ENCODE measurements at regions not wholly inside any gene's neighbourhood (a gene's known extent, or its start where the extent isn't known, plus 50 kb on each side); places are given as distances from the start of the nearest gene placed in this dataset.

GRCh38 chr20:12293900-12294299, 376.2 kb downstream of the BTBD3 start:
- H3K4me3 ChIP-seq (ENCODE audit: low read depth, low read length), result no peak overlapping the region
- TF ChIP-seq, protein P1, sequence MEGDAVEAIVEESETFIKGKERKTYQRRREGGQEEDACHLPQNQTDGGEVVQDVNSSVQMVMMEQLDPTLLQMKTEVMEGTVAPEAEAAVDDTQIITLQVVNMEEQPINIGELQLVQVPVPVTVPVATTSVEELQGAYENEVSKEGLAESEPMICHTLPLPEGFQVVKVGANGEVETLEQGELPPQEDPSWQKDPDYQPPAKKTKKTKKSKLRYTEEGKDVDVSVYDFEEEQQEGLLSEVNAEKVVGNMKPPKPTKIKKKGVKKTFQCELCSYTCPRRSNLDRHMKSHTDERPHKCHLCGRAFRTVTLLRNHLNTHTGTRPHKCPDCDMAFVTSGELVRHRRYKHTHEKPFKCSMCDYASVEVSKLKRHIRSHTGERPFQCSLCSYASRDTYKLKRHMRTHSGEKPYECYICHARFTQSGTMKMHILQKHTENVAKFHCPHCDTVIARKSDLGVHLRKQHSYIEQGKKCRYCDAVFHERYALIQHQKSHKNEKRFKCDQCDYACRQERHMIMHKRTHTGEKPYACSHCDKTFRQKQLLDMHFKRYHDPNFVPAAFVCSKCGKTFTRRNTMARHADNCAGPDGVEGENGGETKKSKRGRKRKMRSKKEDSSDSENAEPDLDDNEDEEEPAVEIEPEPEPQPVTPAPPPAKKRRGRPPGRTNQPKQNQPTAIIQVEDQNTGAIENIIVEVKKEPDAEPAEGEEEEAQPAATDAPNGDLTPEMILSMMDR (IDR thresholded peaks at IDR 0.05; ENCODE audit: low read depth, low read length, missing control alignments), result no peak
- H3K27me3 ChIP-seq (replicated peaks), result no peaks in the 10 kb centered on the region
- in situ Hi-C loops (cut with HindIII; ENCODE audit: low pct_ligation_motif_present, low sequenced_read_pairs), result no loop called here
- H3K36me3 ChIP-seq (replicated peaks), result no peaks in the 10 kb centered on the region
- DNase-seq, result no peak
- no peak overlapping the region for H3K27ac ChIP-seq

DNA sequence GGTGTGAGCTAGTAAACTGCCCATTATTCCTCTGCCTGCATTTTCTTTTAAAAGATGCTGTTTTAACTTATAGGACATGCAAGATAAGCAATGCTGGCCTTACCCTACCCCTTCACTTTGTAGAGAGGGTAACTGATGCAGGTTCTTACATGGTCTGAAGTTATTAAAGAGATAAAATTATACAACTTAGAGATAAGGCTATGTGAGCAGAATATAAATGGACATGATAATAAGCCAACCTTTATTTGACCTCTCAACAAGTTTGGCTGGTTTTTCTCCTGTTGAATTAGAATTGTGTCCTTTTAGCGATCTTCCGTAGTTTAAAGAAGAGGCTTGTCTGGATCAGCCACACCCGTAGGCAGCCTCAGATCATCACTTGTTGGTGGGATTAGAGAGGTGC, 377.0 kb downstream of the BTBD3 start:
- H3K27me3 ChIP-seq (replicated peaks), result no peaks in the 10 kb centered on the region
- H3K27ac ChIP-seq, result no peak overlapping the region
- H3K36me3 ChIP-seq (replicated peaks), result no peaks in the 10 kb centered on the region
- H3K4me3 ChIP-seq (ENCODE audit: low read depth, low read length), result no peak overlapping the region
- DNase-seq, result no peak
- in situ Hi-C loops (cut with HindIII; ENCODE audit: low pct_ligation_motif_present, low sequenced_read_pairs), result no loop called here
- TF ChIP-seq, protein P1 (IDR thresholded peaks at IDR 0.05; ENCODE audit: low read depth, low read length, missing control alignments), result no peak

DNA sequence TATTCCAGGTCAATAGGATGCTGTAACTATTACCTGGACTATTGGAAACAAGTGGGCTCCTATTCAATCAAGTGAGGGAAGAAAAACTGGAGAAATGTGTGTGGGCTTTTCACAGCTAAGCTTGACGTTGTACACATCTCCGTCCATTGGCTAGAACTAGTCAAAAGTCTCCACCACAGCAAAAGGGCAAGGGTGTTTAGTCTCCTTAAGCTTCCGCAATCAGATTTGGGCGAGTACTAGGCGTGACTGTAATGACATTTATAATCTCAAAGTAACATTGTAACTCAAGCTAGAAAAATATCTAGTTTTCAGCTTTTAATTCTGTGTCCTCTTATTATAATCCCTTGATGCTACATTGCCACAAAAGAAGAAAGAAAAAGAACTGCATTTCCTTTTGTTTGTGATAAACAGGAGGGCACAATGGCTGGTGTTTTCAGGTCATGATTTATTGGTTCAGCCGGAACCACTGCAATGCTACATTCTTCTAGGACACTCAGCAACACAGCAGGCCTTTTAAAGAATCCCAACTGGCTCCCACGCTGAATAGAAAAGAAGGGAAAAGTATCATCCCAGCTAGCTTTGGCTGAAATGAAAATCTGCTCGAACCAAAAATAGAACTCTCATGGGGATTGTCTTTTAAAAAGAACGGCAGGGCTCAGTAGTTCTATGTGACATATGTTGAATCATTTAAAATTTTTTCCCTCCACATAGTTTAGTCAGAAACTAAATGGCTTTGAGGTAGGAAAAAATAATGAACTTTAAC, 387.7 kb downstream of the BTBD3 start:
- H3K27ac ChIP-seq, result no peak overlapping the region
- H3K4me3 ChIP-seq (ENCODE audit: low read depth, low read length), result no peak overlapping the region
- H3K27me3 ChIP-seq (replicated peaks), result no peaks in the 10 kb centered on the region
- TF ChIP-seq, protein P1 (IDR thresholded peaks at IDR 0.05; ENCODE audit: low read depth, low read length, missing control alignments), result no peak
- no peaks in the 10 kb centered on the region for H3K36me3 ChIP-seq (replicated peaks)
- no peak for DNase-seq
- in situ Hi-C loops (cut with HindIII; ENCODE audit: low pct_ligation_motif_present, low sequenced_read_pairs), result no loop called here

GRCh38 chr20:12306107-12306506, 388.4 kb downstream of the BTBD3 start:
- H3K27ac ChIP-seq, result no peak overlapping the region
- no peak for DNase-seq
- H3K27me3 ChIP-seq (replicated peaks), result no peaks in the 10 kb centered on the region
- in situ Hi-C loops (cut with HindIII; ENCODE audit: low pct_ligation_motif_present, low sequenced_read_pairs), result no loop called here
- H3K36me3 ChIP-seq (replicated peaks), result no peaks in the 10 kb centered on the region
- TF ChIP-seq, protein P1 (IDR thresholded peaks at IDR 0.05; ENCODE audit: low read depth, low read length, missing control alignments), result no peak
- no peak overlapping the region for H3K4me3 ChIP-seq (ENCODE audit: low read depth, low read length)

DNA sequence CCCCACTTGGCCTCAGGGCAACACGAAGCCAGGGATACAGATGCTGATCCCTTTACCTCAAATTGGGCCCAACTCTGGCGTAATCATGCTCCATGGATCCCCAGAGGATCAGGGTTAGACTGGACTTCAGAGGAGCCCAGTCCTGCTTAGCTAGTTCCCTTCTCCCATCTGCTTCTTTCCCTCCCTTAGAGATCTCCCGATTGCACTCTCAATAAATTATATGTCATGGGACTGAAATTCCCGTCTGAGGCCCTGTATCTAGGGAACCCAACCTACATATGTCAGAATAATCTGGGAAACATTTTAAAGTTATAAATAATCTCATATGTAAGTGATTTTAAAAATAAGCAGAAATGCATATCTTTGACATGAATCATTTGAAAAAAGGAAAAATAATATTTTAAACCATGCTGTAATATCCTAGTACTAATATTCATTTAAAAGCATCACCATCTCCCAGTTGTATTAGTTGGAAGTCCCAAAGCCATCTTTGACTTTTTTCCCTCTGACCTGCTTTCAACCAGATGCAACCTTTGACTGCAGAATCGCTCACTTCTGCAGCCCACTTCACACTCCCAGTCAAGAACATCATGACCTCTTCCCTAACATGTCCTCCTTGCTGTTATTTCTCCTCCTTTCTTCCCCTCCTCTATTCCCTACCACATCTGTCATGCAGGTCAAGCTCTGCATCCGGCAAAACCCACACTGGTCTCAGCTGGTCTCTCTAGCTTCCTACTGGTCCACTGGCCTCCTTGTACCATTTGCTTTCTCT, 393.6 kb downstream of the BTBD3 start:
- no peak for DNase-seq
- no peaks in the 10 kb centered on the region for H3K36me3 ChIP-seq (replicated peaks)
- no peak overlapping the region for H3K4me3 ChIP-seq (ENCODE audit: low read depth, low read length)
- no peak overlapping the region for H3K27ac ChIP-seq
- H3K27me3 ChIP-seq (replicated peaks), result no peaks in the 10 kb centered on the region
- in situ Hi-C loops (cut with HindIII; ENCODE audit: low pct_ligation_motif_present, low sequenced_read_pairs), result no loop called here
- TF ChIP-seq, protein P1 (IDR thresholded peaks at IDR 0.05; ENCODE audit: low read depth, low read length, missing control alignments), result no peak

All from brain microvascular endothelial cell (primary cell).